ENCODE measurements at regions not wholly inside any gene's neighbourhood (a gene's known extent, or its start where the extent isn't known, plus 50 kb on each side); places are given as distances from the start of the nearest gene placed in this dataset.

DNA sequence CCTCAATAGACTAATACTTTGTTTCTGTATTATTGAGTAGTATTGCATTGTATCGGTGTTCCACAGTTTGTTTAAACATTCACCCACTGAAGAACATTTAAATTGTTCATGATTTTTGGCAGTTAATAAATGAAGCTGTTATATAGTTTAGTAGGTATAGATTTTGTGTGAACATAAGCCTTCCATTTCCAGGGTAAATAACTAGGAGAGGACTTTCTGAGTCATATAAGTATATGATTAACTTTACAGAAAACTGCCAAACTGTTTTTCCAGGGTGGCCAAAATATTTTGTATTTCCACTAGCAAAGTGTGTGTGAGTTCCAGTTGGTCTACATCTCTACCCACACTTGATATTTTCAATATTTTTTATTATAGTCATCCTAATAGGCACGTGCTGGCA, 70.0 kb upstream of the MLIP start:
- Histone ChIP-seq H3K4me3 (no peak overlapping the region), H3K27ac (no peak overlapping the region), H3K4me1 (no peaks in the 10 kb centered on the region), H3K4me2 (no peak overlapping the region), H3K9me3 (no peaks in the 10 kb centered on the region)
- no peak for ATAC-seq
- POLR2A ChIA-PET: no interaction called here
- no peak for DNase-seq (ENCODE audit: low read depth in 1 of 2, low spot score in 1 of 2)
- no peak for FAIRE-seq
- TF ChIP-seq, protein P1, sequence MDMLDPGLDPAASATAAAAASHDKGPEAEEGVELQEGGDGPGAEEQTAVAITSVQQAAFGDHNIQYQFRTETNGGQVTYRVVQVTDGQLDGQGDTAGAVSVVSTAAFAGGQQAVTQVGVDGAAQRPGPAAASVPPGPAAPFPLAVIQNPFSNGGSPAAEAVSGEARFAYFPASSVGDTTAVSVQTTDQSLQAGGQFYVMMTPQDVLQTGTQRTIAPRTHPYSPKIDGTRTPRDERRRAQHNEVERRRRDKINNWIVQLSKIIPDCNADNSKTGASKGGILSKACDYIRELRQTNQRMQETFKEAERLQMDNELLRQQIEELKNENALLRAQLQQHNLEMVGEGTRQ (IDR thresholded peaks at IDR 0.05): no peak
- TF ChIP-seq GATA3 (IDR thresholded peaks at IDR 0.05; ENCODE audit: borderline replicate concordance) (no peak), SMC3 (IDR thresholded peaks at IDR 0.05) (no peak)
- TF ChIP-seq, protein P2, sequence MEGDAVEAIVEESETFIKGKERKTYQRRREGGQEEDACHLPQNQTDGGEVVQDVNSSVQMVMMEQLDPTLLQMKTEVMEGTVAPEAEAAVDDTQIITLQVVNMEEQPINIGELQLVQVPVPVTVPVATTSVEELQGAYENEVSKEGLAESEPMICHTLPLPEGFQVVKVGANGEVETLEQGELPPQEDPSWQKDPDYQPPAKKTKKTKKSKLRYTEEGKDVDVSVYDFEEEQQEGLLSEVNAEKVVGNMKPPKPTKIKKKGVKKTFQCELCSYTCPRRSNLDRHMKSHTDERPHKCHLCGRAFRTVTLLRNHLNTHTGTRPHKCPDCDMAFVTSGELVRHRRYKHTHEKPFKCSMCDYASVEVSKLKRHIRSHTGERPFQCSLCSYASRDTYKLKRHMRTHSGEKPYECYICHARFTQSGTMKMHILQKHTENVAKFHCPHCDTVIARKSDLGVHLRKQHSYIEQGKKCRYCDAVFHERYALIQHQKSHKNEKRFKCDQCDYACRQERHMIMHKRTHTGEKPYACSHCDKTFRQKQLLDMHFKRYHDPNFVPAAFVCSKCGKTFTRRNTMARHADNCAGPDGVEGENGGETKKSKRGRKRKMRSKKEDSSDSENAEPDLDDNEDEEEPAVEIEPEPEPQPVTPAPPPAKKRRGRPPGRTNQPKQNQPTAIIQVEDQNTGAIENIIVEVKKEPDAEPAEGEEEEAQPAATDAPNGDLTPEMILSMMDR (IDR thresholded peaks at IDR 0.05): no peak
- WGBS (ENCODE audit: missing lambda C conversion rate): 13% methylated on average over 2 of the region's 2 CpGs
- CTCF ChIA-PET: no interaction called here

DNA sequence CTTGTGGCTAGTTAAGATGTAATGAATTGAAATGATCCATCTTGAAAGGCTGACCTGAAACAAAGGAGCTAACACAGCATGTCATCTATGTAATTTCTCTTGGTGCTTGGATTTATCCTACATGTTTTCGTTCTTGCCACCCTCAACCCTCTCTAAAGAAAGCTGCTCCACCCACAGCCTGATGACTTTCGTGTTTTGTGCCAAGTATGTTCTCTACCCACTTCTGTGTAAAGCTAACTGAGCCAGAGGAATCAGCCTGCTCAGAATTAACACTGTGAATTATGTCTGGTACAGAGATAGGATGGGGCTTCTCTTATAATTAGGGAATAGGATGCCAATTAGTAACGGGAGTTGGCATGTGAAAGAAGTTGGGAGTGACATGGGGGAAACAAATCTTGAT, 67.9 kb upstream of the MLIP start:
- no peak for TF ChIP-seq ESRRA (IDR thresholded peaks at IDR 0.05; ENCODE audit: borderline replicate concordance, low read length)
- no peak for TF ChIP-seq MAFK (IDR thresholded peaks at IDR 0.05; ENCODE audit: partially characterized antibody)
- no peak for TF ChIP-seq FOXS1 (CRISPR knock-in tag; IDR thresholded peaks at IDR 0.05)
- TF ChIP-seq EP300 (IDR thresholded peaks at IDR 0.05): no peak
- TF ChIP-seq CHD4 (IDR thresholded peaks at IDR 0.05; ENCODE audit: borderline replicate concordance): no peak
- no peak for TF ChIP-seq GATA3 (IDR thresholded peaks at IDR 0.05; ENCODE audit: borderline replicate concordance)
- TF ChIP-seq CEBPB (IDR thresholded peaks at IDR 0.05): no peak
- no peak for TF ChIP-seq RAD21 (conservative IDR thresholded peaks at IDR 0.05 in 1 of 2, IDR thresholded peaks at IDR 0.05 in 1 of 2)
- TF ChIP-seq RARB (CRISPR knock-in tag; IDR thresholded peaks at IDR 0.05): no peak
- TF ChIP-seq, protein P3, sequence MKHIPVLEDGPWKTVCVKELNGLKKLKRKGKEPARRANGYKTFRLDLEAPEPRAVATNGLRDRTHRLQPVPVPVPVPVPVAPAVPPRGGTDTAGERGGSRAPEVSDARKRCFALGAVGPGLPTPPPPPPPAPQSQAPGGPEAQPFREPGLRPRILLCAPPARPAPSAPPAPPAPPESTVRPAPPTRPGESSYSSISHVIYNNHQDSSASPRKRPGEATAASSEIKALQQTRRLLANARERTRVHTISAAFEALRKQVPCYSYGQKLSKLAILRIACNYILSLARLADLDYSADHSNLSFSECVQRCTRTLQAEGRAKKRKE (CRISPR knock-in tag; IDR thresholded peaks at IDR 0.05; ENCODE audit: low read depth): no peak
- TF ChIP-seq SREBF2 (IDR thresholded peaks at IDR 0.05): no peak
- TF ChIP-seq KDM1A (IDR thresholded peaks at IDR 0.05; ENCODE audit: low read depth): no peak
- TF ChIP-seq JUN (IDR thresholded peaks at IDR 0.05): no peak
- TF ChIP-seq ZNF302 (CRISPR knock-in tag; IDR thresholded peaks at IDR 0.05): no peak
- ATAC-seq (no peak), DNase-seq (ENCODE audit: low read depth in 1 of 2, low spot score in 1 of 2) (no peak), FAIRE-seq (no peak)
- ChIA-PET CTCF (interaction anchor here (0.8 to 1.8 kb wide), 2 partner anchors 8 to 25 kb away, joined by 3 to 6 read pairs; no protein-coding TSS in a partner anchor), POLR2A (no interaction called here)
- Histone ChIP-seq H3K4me1 (no peaks in the 10 kb centered on the region), H3K4me2 (no peak overlapping the region), H3K9me3 (no peaks in the 10 kb centered on the region), H3K27ac (no peak overlapping the region), H3K4me3 (no peak overlapping the region)
- 11% methylated on average over 3 of the region's 3 CpGs for WGBS (ENCODE audit: missing lambda C conversion rate)

- ATAC-seq (no peak), FAIRE-seq (no peak), DNase-seq (ENCODE audit: low read depth in 1 of 2, low spot score in 1 of 2) (no peak)
- TF ChIP-seq PHF8 (IDR thresholded peaks at IDR 0.05; ENCODE audit: borderline replicate concordance, low read depth) (no peak), ESRRA (IDR thresholded peaks at IDR 0.05; ENCODE audit: borderline replicate concordance, low read length) (no peak), HDAC2 (IDR thresholded peaks at IDR 0.05) (no peak), HOXB13 (CRISPR knock-in tag; IDR thresholded peaks at IDR 0.05; ENCODE audit: low read depth) (no peak), JUN (IDR thresholded peaks at IDR 0.05) (no peak), FOSB (CRISPR knock-in tag; IDR thresholded peaks at IDR 0.05) (no peak), RFX5 (IDR thresholded peaks at IDR 0.05) (no peak), NR3C1 (IDR thresholded peaks at IDR 0.05) (no peak), BHLHE40 (IDR thresholded peaks at IDR 0.05; ENCODE audit: low read depth, low read length) (no peak), ZNF302 (CRISPR knock-in tag; IDR thresholded peaks at IDR 0.05) (no peak), MAZ (IDR thresholded peaks at IDR 0.05; ENCODE audit: borderline replicate concordance, low read depth, low read length) (no peak), GATA3 (IDR thresholded peaks at IDR 0.05; ENCODE audit: borderline replicate concordance) (no peak), MAFK (IDR thresholded peaks at IDR 0.05; ENCODE audit: partially characterized antibody) (no peak), HOXB5 (CRISPR knock-in tag; IDR thresholded peaks at IDR 0.05) (no peak)
- TF ChIP-seq, protein P4, sequence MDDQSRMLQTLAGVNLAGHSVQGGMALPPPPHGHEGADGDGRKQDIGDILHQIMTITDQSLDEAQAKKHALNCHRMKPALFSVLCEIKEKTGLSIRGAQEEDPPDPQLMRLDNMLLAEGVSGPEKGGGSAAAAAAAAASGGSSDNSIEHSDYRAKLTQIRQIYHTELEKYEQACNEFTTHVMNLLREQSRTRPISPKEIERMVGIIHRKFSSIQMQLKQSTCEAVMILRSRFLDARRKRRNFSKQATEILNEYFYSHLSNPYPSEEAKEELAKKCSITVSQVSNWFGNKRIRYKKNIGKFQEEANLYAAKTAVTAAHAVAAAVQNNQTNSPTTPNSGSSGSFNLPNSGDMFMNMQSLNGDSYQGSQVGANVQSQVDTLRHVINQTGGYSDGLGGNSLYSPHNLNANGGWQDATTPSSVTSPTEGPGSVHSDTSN (IDR thresholded peaks at IDR 0.05): no peak
- TF ChIP-seq, protein P3 (CRISPR knock-in tag; IDR thresholded peaks at IDR 0.05; ENCODE audit: low read depth): no peak
- TF ChIP-seq, protein P2 (IDR thresholded peaks at IDR 0.05): no peak
- CTCF ChIA-PET: interaction anchor here (1.8 kb wide), 1 partner anchor 9 kb away, joined by 6 read pairs; no protein-coding TSS in a partner anchor
- no peak overlapping the region for H3K27ac ChIP-seq
- POLR2A ChIA-PET: no interaction called here
- H3K9me3 ChIP-seq: no peaks in the 10 kb centered on the region
- no peaks in the 10 kb centered on the region for H3K4me1 ChIP-seq
- WGBS (ENCODE audit: missing lambda C conversion rate): 44% methylated on average over 2 of the region's 2 CpGs
- no peak overlapping the region for H3K4me3 ChIP-seq
- no peak overlapping the region for H3K4me2 ChIP-seq
Measured at GRCh38 chr6:54044059-54044458, 67.2 kb upstream of the MLIP start.
